ENCODE measurements at regions not wholly inside any gene's neighbourhood (a gene's known extent, or its start where the extent isn't known, plus 50 kb on each side); places are given as distances from the start of the nearest gene placed in this dataset.

DNA sequence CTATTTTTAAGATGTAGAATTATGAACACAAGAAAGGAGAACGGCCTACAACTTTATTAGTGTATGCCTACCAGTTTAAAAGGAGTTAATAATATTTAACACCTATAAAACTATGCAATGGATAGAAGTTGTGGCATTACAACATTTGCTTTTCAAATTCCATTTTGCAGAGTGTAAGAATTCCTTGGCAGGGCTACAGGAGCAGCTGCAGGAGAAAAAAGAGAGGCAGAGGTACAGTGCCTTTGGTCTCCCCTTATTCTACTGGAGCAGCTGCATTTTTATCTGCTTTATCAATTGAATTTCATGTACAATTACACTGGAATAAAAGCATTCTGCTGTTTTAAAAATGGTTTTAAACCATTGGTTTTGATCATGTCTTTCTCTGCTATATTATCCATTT, 145.7 kb upstream of the KCNH8 start:
- TF ChIP-seq, protein P1, sequence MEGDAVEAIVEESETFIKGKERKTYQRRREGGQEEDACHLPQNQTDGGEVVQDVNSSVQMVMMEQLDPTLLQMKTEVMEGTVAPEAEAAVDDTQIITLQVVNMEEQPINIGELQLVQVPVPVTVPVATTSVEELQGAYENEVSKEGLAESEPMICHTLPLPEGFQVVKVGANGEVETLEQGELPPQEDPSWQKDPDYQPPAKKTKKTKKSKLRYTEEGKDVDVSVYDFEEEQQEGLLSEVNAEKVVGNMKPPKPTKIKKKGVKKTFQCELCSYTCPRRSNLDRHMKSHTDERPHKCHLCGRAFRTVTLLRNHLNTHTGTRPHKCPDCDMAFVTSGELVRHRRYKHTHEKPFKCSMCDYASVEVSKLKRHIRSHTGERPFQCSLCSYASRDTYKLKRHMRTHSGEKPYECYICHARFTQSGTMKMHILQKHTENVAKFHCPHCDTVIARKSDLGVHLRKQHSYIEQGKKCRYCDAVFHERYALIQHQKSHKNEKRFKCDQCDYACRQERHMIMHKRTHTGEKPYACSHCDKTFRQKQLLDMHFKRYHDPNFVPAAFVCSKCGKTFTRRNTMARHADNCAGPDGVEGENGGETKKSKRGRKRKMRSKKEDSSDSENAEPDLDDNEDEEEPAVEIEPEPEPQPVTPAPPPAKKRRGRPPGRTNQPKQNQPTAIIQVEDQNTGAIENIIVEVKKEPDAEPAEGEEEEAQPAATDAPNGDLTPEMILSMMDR (IDR thresholded peaks at IDR 0.05) = no peak
- no peak for TF ChIP-seq POLR2A (IDR thresholded peaks at IDR 0.05)
